ENCODE measurements at regions not wholly inside any gene's neighbourhood (a gene's known extent, or its start where the extent isn't known, plus 50 kb on each side); places are given as distances from the start of the nearest gene placed in this dataset.

DNA sequence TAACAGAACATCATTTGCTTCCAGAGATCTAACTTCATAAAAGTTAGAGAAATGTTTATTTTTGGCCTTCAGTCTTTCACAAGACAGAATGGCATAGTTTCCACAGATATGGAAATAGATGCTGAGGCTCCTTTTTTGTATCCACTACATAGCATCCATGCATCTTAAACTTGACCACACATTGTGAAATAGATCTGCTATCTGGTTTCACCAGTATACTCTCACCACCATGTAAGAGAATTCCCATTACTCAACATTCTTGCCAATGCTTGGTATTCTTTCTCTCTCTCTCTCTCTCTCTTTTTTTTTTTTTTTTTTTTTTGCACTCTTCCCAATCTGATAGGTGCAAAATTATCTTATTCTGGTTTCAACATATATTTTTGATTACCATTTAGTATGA lies 52.1 kb upstream of the PRMT6 start:
- no peak overlapping the region for H3K4me3 ChIP-seq
- H3K27me3 ChIP-seq, result no peaks in the 10 kb centered on the region
- TF ChIP-seq, protein P1, sequence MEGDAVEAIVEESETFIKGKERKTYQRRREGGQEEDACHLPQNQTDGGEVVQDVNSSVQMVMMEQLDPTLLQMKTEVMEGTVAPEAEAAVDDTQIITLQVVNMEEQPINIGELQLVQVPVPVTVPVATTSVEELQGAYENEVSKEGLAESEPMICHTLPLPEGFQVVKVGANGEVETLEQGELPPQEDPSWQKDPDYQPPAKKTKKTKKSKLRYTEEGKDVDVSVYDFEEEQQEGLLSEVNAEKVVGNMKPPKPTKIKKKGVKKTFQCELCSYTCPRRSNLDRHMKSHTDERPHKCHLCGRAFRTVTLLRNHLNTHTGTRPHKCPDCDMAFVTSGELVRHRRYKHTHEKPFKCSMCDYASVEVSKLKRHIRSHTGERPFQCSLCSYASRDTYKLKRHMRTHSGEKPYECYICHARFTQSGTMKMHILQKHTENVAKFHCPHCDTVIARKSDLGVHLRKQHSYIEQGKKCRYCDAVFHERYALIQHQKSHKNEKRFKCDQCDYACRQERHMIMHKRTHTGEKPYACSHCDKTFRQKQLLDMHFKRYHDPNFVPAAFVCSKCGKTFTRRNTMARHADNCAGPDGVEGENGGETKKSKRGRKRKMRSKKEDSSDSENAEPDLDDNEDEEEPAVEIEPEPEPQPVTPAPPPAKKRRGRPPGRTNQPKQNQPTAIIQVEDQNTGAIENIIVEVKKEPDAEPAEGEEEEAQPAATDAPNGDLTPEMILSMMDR (IDR thresholded peaks at IDR 0.05), result no peak
- H3K36me3 ChIP-seq, result no peaks in the 10 kb centered on the region
- DNase-seq (no peak), ATAC-seq (no peak), FAIRE-seq (no peak)
- intact Hi-C loops (cut with DNase I), result no loop called here
- no peaks in the 10 kb centered on the region for H3K4me1 ChIP-seq
- no peak overlapping the region for H3K27ac ChIP-seq
- no peaks in the 10 kb centered on the region for H3K9me3 ChIP-seq

All from pancreas (tissue), 8 donors.